ENCODE measurements at regions not wholly inside any gene's neighbourhood (a gene's known extent, or its start where the extent isn't known, plus 50 kb on each side); places are given as distances from the start of the nearest gene placed in this dataset. TPM values are rescaled to one million over a fixed set of nuclear protein-coding genes. Genes with fewer than 3 reads are reported as not detected.
"Not testable (repeated sequence)": the region's sequence is repeated elsewhere in the genome, so short reads cannot be mapped to it uniquely, and the experiment has no call there.

GRCh38 chr15:30195355-30196008, 60.6 kb downstream of the GOLGA8T start:
- peak in 2 of 3 donors; percentile 24 to 25 for DNase-seq (ENCODE audit: low read depth in 2 of 3, low spot score in 2 of 3)

GRCh38 chr15:30196009-30196375, 61.1 kb downstream of the GOLGA8T start:
- DNase-seq (ENCODE audit: low read depth in 2 of 3, low spot score in 2 of 3): peak in 2 of 3 donors; percentile 47 to 50

GRCh38 chr15:30196769-30197168, 61.9 kb downstream of the GOLGA8T start:
- DNase-seq (ENCODE audit: low read depth in 2 of 3, low spot score in 2 of 3): not testable (repeated sequence)

- not testable (repeated sequence) for DNase-seq (ENCODE audit: low read depth in 2 of 3, low spot score in 2 of 3)
Measured at GRCh38 chr15:30201517-30201916, 66.7 kb downstream of the GOLGA8T start.

GRCh38 chr15:30213733-30214132, 78.9 kb downstream of the GOLGA8T start:
- not testable (repeated sequence) for DNase-seq (ENCODE audit: low read depth in 2 of 3, low spot score in 2 of 3)

GRCh38 chr15:30221803-30222202, 87.0 kb downstream of the GOLGA8T start:
- DNase-seq (ENCODE audit: low read depth in 2 of 3, low spot score in 2 of 3): not testable (repeated sequence)

- not testable (repeated sequence) for DNase-seq (ENCODE audit: low read depth in 2 of 3, low spot score in 2 of 3)
Measured at GRCh38 chr15:30222798-30223591, 88.1 kb downstream of the GOLGA8T start.

GRCh38 chr15:30225233-30225891, 90.5 kb downstream of the GOLGA8T start:
- DNase-seq (ENCODE audit: low read depth in 2 of 3, low spot score in 2 of 3): not testable (repeated sequence)

- not testable (repeated sequence) for DNase-seq (ENCODE audit: low read depth in 2 of 3, low spot score in 2 of 3)
Measured at GRCh38 chr15:30261432-30262141, 126.7 kb downstream of the GOLGA8T start.

GRCh38 chr15:30262142-30262460, 127.2 kb downstream of the GOLGA8T start:
- DNase-seq (ENCODE audit: low read depth in 2 of 3, low spot score in 2 of 3): not testable (repeated sequence)

- not testable (repeated sequence) for DNase-seq (ENCODE audit: low read depth in 2 of 3, low spot score in 2 of 3)
Measured at GRCh38 chr15:30264000-30264399, 129.1 kb downstream of the GOLGA8T start.

- DNase-seq (ENCODE audit: low read depth in 2 of 3, low spot score in 2 of 3): not testable (repeated sequence)
Measured at GRCh38 chr15:30295150-30295844, 98.0 kb downstream of the CHRFAM7A start.

- DNase-seq (ENCODE audit: low read depth in 2 of 3, low spot score in 2 of 3): not testable (repeated sequence)
Measured at GRCh38 chr15:30303968-30304367, 89.4 kb downstream of the CHRFAM7A start.

Small RNA genes lying in the stretch of these regions (small RNA-seq; reads per million reads assigned to genes)
- not detected for gene RNU6-17P

All from hematopoietic multipotent progenitor cell (in vitro differentiated cells).